Endothelial cell of umbilical vein (primary cell): ENCODE measurements at regions not wholly inside any gene's neighbourhood (a gene's known extent, or its start where the extent isn't known, plus 50 kb on each side); places are given as distances from the start of the nearest gene placed in this dataset.

Experiments
- BruUV-seq: library from RNA; stranded (reverse); fragments of 400-500 nt; replicated peaks from 2 replicates; lab custom pipeline; 2021; lab: Mats Ljungman, UMichigan
- CTCF ChIA-PET: fragments of 300-600, 350-600 bp; sonication (Branson Sonifier 250); formaldehyde crosslinking; loops from one replicate; lab custom pipeline; 2021; ENCODE audit warnings: antibody characterized with exemption, inconsistent platforms; lab: Charles Lee
- POLR2A ChIA-PET: fragments of 300-600, 350-600 bp; sonication (Branson Sonifier 250); formaldehyde crosslinking; loops from one replicate; lab custom pipeline; 2021; ENCODE audit warnings: antibody characterized with exemption, inconsistent platforms; lab: Charles Lee
- DNase-seq: peaks from one replicate; pipeline ENCODE4 v3.0.0-alpha.2; 2011; ENCODE audit warnings: low read depth, low spot score
- FAIRE-seq: peaks from 2 replicates; lab custom pipeline; 2011; peaks lifted over from hg19 to GRCh38; lab: Jason Lieb, UNC
- H2AFZ ChIP-seq: 2 replicates; pipeline ENCODE4 v1.6.0; 2012; ENCODE audit warnings: low read depth, low read length, control low read depth, inconsistent platforms
- H3K27ac ChIP-seq: 2 replicates; pipeline ENCODE4 v1.5.1; 2011; ENCODE audit warnings: low read depth, mild to moderate bottlenecking, control low read depth, low read length, moderate library complexity; ENCODE audit not compliant: insufficient read depth
- H3K27me3 ChIP-seq, 2 experiments: 2 replicates each; pipeline versions ENCODE4 v1.6.0 to v1.6.1; 2011; ENCODE audit warnings: low read length in 2 of 2, mixed read lengths in 1 of 2; ENCODE audit not compliant: control insufficient read depth in 2 of 2, insufficient read depth in 2 of 2
- H3K36me3 ChIP-seq, 2 experiments: 2 replicates in 1 of 2; 3 replicates in 1 of 2; pipeline ENCODE4 v1.5.1; 2011; ENCODE audit warnings: low read length in 2 of 2, mild to moderate bottlenecking in 1 of 2, moderate library complexity in 1 of 2; ENCODE audit not compliant: control insufficient read depth in 2 of 2, insufficient read depth in 2 of 2; ENCODE audit errors: extremely low read depth in 1 of 2
- H3K4me1 ChIP-seq: 3 replicates; pipeline ENCODE4 v1.5.1; 2011; ENCODE audit warnings: mild to moderate bottlenecking, low read length; ENCODE audit not compliant: control insufficient read depth, insufficient read depth; ENCODE audit errors: extremely low read depth
- H3K4me2 ChIP-seq: 2 replicates; pipeline ENCODE4 v1.6.1; 2011; ENCODE audit warnings: low read length, control low read depth, mixed read lengths; ENCODE audit not compliant: insufficient read depth
- H3K4me3 ChIP-seq, 3 experiments: fragments of 200-600 bp in 1 of 3; sonication (generic), shearing (Covaris generic) in 1 of 3; replicated peaks in 1 of 3; 2 replicates each; pipeline ENCODE4 v1.5.1; 2011 to 2016; ENCODE audit warnings: control low read depth in 3 of 3, low read length in 3 of 3, mild to moderate bottlenecking in 2 of 3, inconsistent platforms in 1 of 3, low read depth in 1 of 3, moderate library complexity in 1 of 3; ENCODE audit not compliant: insufficient read depth in 1 of 3
- H3K79me2 ChIP-seq: 2 replicates; pipeline ENCODE4 v1.6.0; 2012; ENCODE audit warnings: low read length, inconsistent platforms; ENCODE audit not compliant: control insufficient read depth, insufficient read depth
- H3K9ac ChIP-seq: replicated peaks from 2 replicates; pipeline ENCODE3; 2011; ENCODE audit warnings: low read length, control low read depth; ENCODE audit not compliant: insufficient read depth; ENCODE audit errors: extremely low read depth
- H3K9me1 ChIP-seq: replicated peaks from 3 replicates; pipeline ENCODE4 v1.6.0; 2011; ENCODE audit warnings: mild to moderate bottlenecking, low read length; ENCODE audit not compliant: control insufficient read depth, insufficient read depth; ENCODE audit errors: extremely low read depth
- H3K9me3 ChIP-seq: replicated peaks from 2 replicates; pipeline ENCODE4 v1.5.1; 2012; ENCODE audit warnings: low read length, inconsistent platforms; ENCODE audit not compliant: control insufficient read depth, insufficient read depth
- H4K20me1 ChIP-seq: replicated peaks from 2 replicates; pipeline ENCODE3; 2011; ENCODE audit warnings: mild to moderate bottlenecking, low read length; ENCODE audit not compliant: control insufficient read depth, insufficient read depth; ENCODE audit errors: extremely low read depth
- CTCF ChIP-seq, 2 donors: IDR thresholded peaks; 1 replicate in 1 of 2; 2 replicates in 1 of 2; pipeline ENCODE4 v1.5.1; 2011; ENCODE audit warnings: low read length in 2 of 2, mild to moderate bottlenecking in 2 of 2, moderate library complexity in 2 of 2, control low read depth in 1 of 2, inconsistent platforms in 1 of 2, low read depth in 1 of 2; ENCODE audit not compliant: insufficient read depth in 1 of 2; ENCODE audit errors: extremely low read depth in 1 of 2
- EZH2 ChIP-seq: IDR thresholded peaks from 2 replicates; pipeline ENCODE4 v1.6.1; 2012; ENCODE audit warnings: borderline replicate concordance, low read depth, mild to moderate bottlenecking, moderate library complexity, low read length, inconsistent platforms; ENCODE audit not compliant: severe bottlenecking
- FOS ChIP-seq: IDR thresholded peaks from 2 replicates; pipeline ENCODE4 v1.6.1; 2011; ENCODE audit warnings: mild to moderate bottlenecking, low read length, moderate library complexity, borderline replicate concordance; ENCODE audit not compliant: insufficient read depth
- GATA2 ChIP-seq: IDR thresholded peaks from 2 replicates; pipeline ENCODE4 v1.7.0; 2011; ENCODE audit warnings: low read depth, mild to moderate bottlenecking, moderate library complexity, mixed read lengths, low read length; ENCODE audit not compliant: insufficient read length, insufficient read depth
- JUN ChIP-seq: IDR thresholded peaks from 2 replicates; pipeline ENCODE4 v1.6.1; 2011; ENCODE audit warnings: borderline replicate concordance, low read depth; ENCODE audit not compliant: insufficient read length, insufficient read depth
- MAX ChIP-seq: IDR thresholded peaks from 2 replicates; pipeline ENCODE4 v1.6.1; 2011; ENCODE audit not compliant: insufficient read depth, insufficient read length
- MYC ChIP-seq: IDR thresholded peaks from one replicate; pipeline ENCODE4 v1.6.1; 2011; ENCODE audit warnings: mild to moderate bottlenecking, low read depth, low read length
- POLR2A ChIP-seq: IDR thresholded peaks from 2 replicates; pipeline ENCODE4 v1.6.1; 2012; ENCODE audit warnings: low read depth, mild to moderate bottlenecking, control low read depth, low read length
- POLR2AphosphoS5 ChIP-seq: IDR thresholded peaks from 2 replicates; pipeline ENCODE4 v1.6.1; 2012; ENCODE audit warnings: low read depth, mild to moderate bottlenecking, control low read depth, low read length, moderate library complexity; ENCODE audit not compliant: insufficient read depth
- dilution Hi-C: fragments of 300-500 bp; cut with MboI; formaldehyde crosslinking; loops from one replicate; pipeline ENCODE4 v1.15.0; 2019; ENCODE audit warnings: low sequenced_read_pairs; ENCODE audit not compliant: extremely low pct_ligation_motif_present
- intact Hi-C: fragments of 100-400 bp; cut with micrococcal nuclease; formaldehyde crosslinking; loops from one replicate; pipeline ENCODE4 v1.10.0; 2022

- TF ChIP-seq MAX = no peak
- BruUV-seq = no TSS peak
- dilution Hi-C loops (no loop called here), intact Hi-C loops (no loop called here)
- Histone ChIP-seq H3K9ac (no peak overlapping the region), H3K4me1 (no peaks in the 10 kb centered on the region), H3K27me3 (no peaks in the 10 kb centered on the region), H3K9me3 (no peaks in the 10 kb centered on the region), H3K9me1 (no peaks in the 10 kb centered on the region), H2AFZ (no peak overlapping the region), H3K79me2 (no peaks in the 10 kb centered on the region), H3K27ac (no peak overlapping the region), H3K4me2 (no peak overlapping the region), H4K20me1 (no peaks in the 10 kb centered on the region), H3K4me3 (no peak overlapping the region), H3K36me3 (no peaks in the 10 kb centered on the region)
- FAIRE-seq (no peak), DNase-seq (no peak)
- POLR2A ChIA-PET = no interaction called here
- CTCF ChIA-PET = no interaction called here
These were observed 104.6 kb upstream of the EPHA4 start for GRCh38 chr2:221676566-221677172.

GRCh38 chr2:221675201-221675908 lies 103.3 kb upstream of the EPHA4 start:
- POLR2A ChIA-PET = no interaction called here
- H2AFZ ChIP-seq = no peak overlapping the region
- H3K27ac ChIP-seq = no peak overlapping the region
- H3K36me3 ChIP-seq = no peaks in the 10 kb centered on the region
- BruUV-seq = no TSS peak
- no peaks in the 10 kb centered on the region for H3K9me3 ChIP-seq
- H3K9ac ChIP-seq = no peak overlapping the region
- FAIRE-seq = no peak
- no peaks in the 10 kb centered on the region for H3K9me1 ChIP-seq
- TF ChIP-seq JUN (no peak), CTCF (IDR thresholded peaks at IDR 0.05; ENCODE audit: extremely low read depth in 1 of 2, insufficient read depth in 1 of 2, low read depth in 1 of 2, low read length in 2 of 2) (no peak), POLR2AphosphoS5 (no peak), MYC (no peak), MAX (no peak), GATA2 (no peak), FOS (no peak), EZH2 (no peak), POLR2A (no peak)
- CTCF ChIA-PET = no interaction called here
- intact Hi-C loops = no loop called here
- no peaks in the 10 kb centered on the region for H3K4me1 ChIP-seq
- no peaks in the 10 kb centered on the region for H3K79me2 ChIP-seq
- H3K27me3 ChIP-seq = no peaks in the 10 kb centered on the region
- H4K20me1 ChIP-seq = no peaks in the 10 kb centered on the region
- no peak for DNase-seq
- dilution Hi-C loops = no loop called here
- H3K4me3 ChIP-seq = no peak overlapping the region
- no peak overlapping the region for H3K4me2 ChIP-seq
